GDM1 (cell line): ENCODE measurements at regions not wholly inside any gene's neighbourhood (a gene's known extent, or its start where the extent isn't known, plus 50 kb on each side); places are given as distances from the start of the nearest gene placed in this dataset.
"Not testable (repeated sequence)": the region's sequence is repeated elsewhere in the genome, so short reads cannot be mapped to it uniquely, and the experiment has no call there.

ENCODE experiments used
- DNase-seq: peaks from one replicate; lab custom pipeline; 2025; lab: John Stamatoyannopoulos, UW

- no peak for DNase-seq
These were observed 50.5 kb upstream of the OTOS start for GRCh38 chr2:240191001-240191400.

- no peak for DNase-seq
These were observed 52.2 kb upstream of the OTOS start for GRCh38 chr2:240192661-240193060.

GRCh38 chr2:240194341-240194762 is 53.9 kb upstream of the OTOS start:
- DNase-seq: not testable (repeated sequence)

- no peak for DNase-seq
These were observed 54.9 kb upstream of the OTOS start for GRCh38 chr2:240195316-240195861.

GRCh38 chr2:240196716-240197461 is 56.4 kb upstream of the OTOS start:
- DNase-seq: no peak

GRCh38 chr2:240197462-240198139 is 57.1 kb upstream of the OTOS start:
- DNase-seq: no peak

- DNase-seq: no peak
These were observed 57.8 kb upstream of the OTOS start for GRCh38 chr2:240198226-240198625.

GRCh38 chr2:240199133-240199870 is 58.8 kb upstream of the OTOS start:
- DNase-seq: no peak

GRCh38 chr2:240200230-240201051 is 60.0 kb upstream of the OTOS start:
- no peak for DNase-seq

GRCh38 chr2:240201866-240202265 is 61.4 kb upstream of the OTOS start:
- no peak for DNase-seq

GRCh38 chr2:240202586-240202985 is 62.1 kb upstream of the OTOS start:
- no peak for DNase-seq

GRCh38 chr2:240203031-240203787 is 62.8 kb upstream of the OTOS start:
- no peak for DNase-seq

- DNase-seq: no peak
These were observed 63.4 kb upstream of the OTOS start for GRCh38 chr2:240203788-240204270.

- no peak for DNase-seq
These were observed 64.2 kb upstream of the OTOS start for GRCh38 chr2:240204431-240205276.

- DNase-seq: no peak
These were observed 64.9 kb upstream of the OTOS start for GRCh38 chr2:240205348-240205747.

- no peak for DNase-seq
These were observed 65.3 kb upstream of the OTOS start for GRCh38 chr2:240205772-240206171.

- DNase-seq: no peak
These were observed 66.2 kb upstream of the OTOS start for GRCh38 chr2:240206630-240207029.

- DNase-seq: no peak
These were observed 67.2 kb upstream of the OTOS start for GRCh38 chr2:240207661-240208060.

GRCh38 chr2:240208096-240208495 is 67.6 kb upstream of the OTOS start:
- no peak for DNase-seq
